HCT116 (cell line): ENCODE measurements at regions not wholly inside any gene's neighbourhood (a gene's known extent, or its start where the extent isn't known, plus 50 kb on each side); places are given as distances from the start of the nearest gene placed in this dataset.
"Not testable (repeated sequence)": the region's sequence is repeated elsewhere in the genome, so short reads cannot be mapped to it uniquely, and the experiment has no call there.

Experiments used
- ATAC-seq: fragments of 200-7000 bp; cut with Tn5 transposase; 2 replicates; pipeline ENCODE4 v1.9.1; 2020; ENCODE audit warnings: mild to moderate bottlenecking, moderate library complexity
- BruUV-seq: library from RNA; stranded (reverse); fragments of 400-500 nt; replicated peaks from 2 replicates; lab custom pipeline; 2021; lab: Mats Ljungman, UMichigan
- CTCF ChIA-PET: fragments of 300-600 bp; sonication (Branson Sonifier 250); formaldehyde crosslinking; loops from one replicate; lab custom pipeline; 2021; ENCODE audit warnings: antibody characterized with exemption; lab: Charles Lee
- POLR2A ChIA-PET: fragments of 300-600, 350-600 bp; sonication (Branson Sonifier 250); formaldehyde crosslinking; loops from one replicate; lab custom pipeline; 2021; ENCODE audit warnings: antibody characterized with exemption; lab: Charles Lee
- RAD21 ChIA-PET, 2 experiments: fragments of 300-600 bp; sonication (Branson Sonifier 250); formaldehyde crosslinking; loops; one replicate each; lab custom pipeline; 2023; ENCODE audit warnings: low total read pairs in 2 of 2; ENCODE audit not compliant: uncharacterized antibody in 2 of 2, unreplicated experiment in 2 of 2, low non-redundant PET in 1 of 2; lab: Charles Lee
- DNase-seq: peaks from one replicate; pipeline ENCODE4 v3.0.0-alpha.2; 2010; ENCODE audit warnings: low read depth, low spot score
- H2AFZ ChIP-seq: fragments of 200-600 bp; shearing (Covaris generic), sonication (generic); 2 replicates; pipeline ENCODE4 v1.6.1; 2017; ENCODE audit warnings: low read depth, mixed run types, mixed read lengths, antibody characterized with exemption, low read length; ENCODE audit not compliant: poor library complexity, severe bottlenecking
- H3K27ac ChIP-seq: 2 replicates; pipeline ENCODE4 v1.5.1; 2012; ENCODE audit warnings: low read depth, low read length
- H3K27me3 ChIP-seq: fragments of 200-600 bp; sonication (generic); 2 replicates; pipeline ENCODE4 v1.6.1; 2016; ENCODE audit warnings: mixed run types, low read length, mixed read lengths; ENCODE audit not compliant: insufficient read depth
- H3K36me3 ChIP-seq, 2 experiments: fragments of 200-500 bp in 1 of 2; fragments of 200-600 bp in 1 of 2; sonication (Bioruptor generic) in 1 of 2; sonication (generic) in 1 of 2; 2 replicates each; pipeline versions ENCODE4 v1.5.1 to v1.6.1; 2014 to 2016; ENCODE audit warnings: low read length in 2 of 2, inconsistent platforms in 1 of 2, mixed read lengths in 1 of 2, mixed run types in 1 of 2; ENCODE audit not compliant: insufficient read depth in 2 of 2, control insufficient read depth in 1 of 2
- H3K4me1 ChIP-seq, 2 experiments: fragments of 200-600 bp in 1 of 2; sonication (generic) in 1 of 2; 2 replicates each; pipeline versions ENCODE4 v1.5.1 to v1.6.1; 2012 to 2017; ENCODE audit warnings: low read length in 2 of 2, inconsistent platforms in 1 of 2, mild to moderate bottlenecking in 1 of 2, mixed read lengths in 1 of 2, mixed run types in 1 of 2, moderate library complexity in 1 of 2; ENCODE audit not compliant: insufficient read depth in 2 of 2, control insufficient read depth in 1 of 2
- H3K4me2 ChIP-seq: fragments of 200-600 bp; sonication (generic); 2 replicates; pipeline ENCODE4 v1.6.1; 2017; ENCODE audit warnings: mixed run types, low read length, mixed read lengths
- H3K4me3 ChIP-seq, 2 experiments: fragments of 200-600 bp in 1 of 2; sonication (generic) in 1 of 2; replicated peaks in 1 of 2; 2 replicates each; pipeline ENCODE4 v1.5.1; 2011 to 2016; ENCODE audit warnings: low read length in 2 of 2, control low read depth in 1 of 2, low read depth in 1 of 2, mild to moderate bottlenecking in 1 of 2, mixed read lengths in 1 of 2, mixed run types in 1 of 2
- H3K79me2 ChIP-seq: fragments of 200-600 bp; sonication (generic); 2 replicates; pipeline ENCODE4 v1.6.1; 2017; ENCODE audit warnings: mild to moderate bottlenecking, mixed run types, low read length, moderate library complexity, mixed read lengths; ENCODE audit not compliant: insufficient read depth
- H3K9ac ChIP-seq: fragments of 200-600 bp; sonication (generic); 2 replicates; pipeline ENCODE4 v1.6.1; 2016; ENCODE audit warnings: low read length, mixed read lengths
- H3K9me2 ChIP-seq: fragments of 200-600 bp; sonication (generic), shearing (Covaris generic); 2 replicates; pipeline ENCODE4 v1.6.1; 2017; ENCODE audit warnings: mixed run types, mild to moderate bottlenecking, moderate library complexity; ENCODE audit not compliant: insufficient read depth
- H3K9me3 ChIP-seq, 2 experiments: fragments of 200-500 bp in 1 of 2; fragments of 200-600 bp in 1 of 2; sonication (Bioruptor generic) in 1 of 2; sonication (generic) in 1 of 2; 2 replicates each; pipeline ENCODE4 v1.6.1; 2014 to 2017; ENCODE audit warnings: low read length in 2 of 2, mixed read lengths in 2 of 2, inconsistent platforms in 1 of 2, low read depth in 1 of 2, mild to moderate bottlenecking in 1 of 2, mixed run types in 1 of 2, moderate library complexity in 1 of 2; ENCODE audit not compliant: control insufficient read depth in 1 of 2, insufficient read depth in 1 of 2
- H4K20me1 ChIP-seq: fragments of 200-600 bp; sonication (generic), shearing (Covaris generic); 2 replicates; pipeline ENCODE4 v1.6.1; 2017; ENCODE audit warnings: mixed run types, mild to moderate bottlenecking, moderate library complexity; ENCODE audit not compliant: insufficient read depth
- CEBPB ChIP-seq: IDR thresholded peaks from 2 replicates; pipeline ENCODE4 v1.6.1; 2012; ENCODE audit warnings: low read depth
- EGR1 ChIP-seq: IDR thresholded peaks from 2 replicates; pipeline ENCODE4 v1.6.1; 2012; ENCODE audit warnings: low read depth
- ELF1 ChIP-seq: IDR thresholded peaks from 2 replicates; pipeline ENCODE4 v1.6.1; 2012; ENCODE audit warnings: low read depth, borderline replicate concordance
- EZH2 ChIP-seq: fragments of 200-600 bp; sonication (generic); IDR thresholded peaks from 2 replicates; pipeline ENCODE4 v1.6.1; 2017; ENCODE audit warnings: antibody characterized with exemption, mixed run types
- JUND ChIP-seq: IDR thresholded peaks from 2 replicates; pipeline ENCODE4 v1.6.1; 2012
- POLR2A ChIP-seq: IDR thresholded peaks from 2 replicates; pipeline ENCODE4 v1.7.0; 2011; ENCODE audit warnings: borderline replicate concordance; ENCODE audit not compliant: insufficient read depth, insufficient read length; ENCODE audit errors: extremely low read depth
- POLR2AphosphoS5 ChIP-seq: IDR thresholded peaks from 2 replicates; pipeline ENCODE4 v1.6.1; 2011; ENCODE audit warnings: mild to moderate bottlenecking, low read depth, low read length, moderate library complexity
- SIN3A ChIP-seq: IDR thresholded peaks from 2 replicates; pipeline ENCODE4 v1.6.1; 2012; ENCODE audit warnings: low read depth
- SP1 ChIP-seq: IDR thresholded peaks from 2 replicates; pipeline ENCODE4 v1.6.1; 2012; ENCODE audit warnings: low read depth
- SRF ChIP-seq: IDR thresholded peaks from 2 replicates; pipeline ENCODE4 v1.6.1; 2012; ENCODE audit warnings: low read depth
- ZFX ChIP-seq: fragments of 450-650 bp; IDR thresholded peaks from 2 replicates; pipeline ENCODE4 v1.6.1; 2017
- intact Hi-C: fragments of 100-400 bp; cut with micrococcal nuclease; formaldehyde crosslinking; loops from 2 replicates; pipeline ENCODE4 v1.10.0; 2022
- TF ChIP-seq, protein P1 (sequence below): IDR thresholded peaks from 2 replicates; pipeline ENCODE4 v1.6.1; 2011; ENCODE audit warnings: mild to moderate bottlenecking, low read length, moderate library complexity; ENCODE audit not compliant: insufficient replicate concordance; ENCODE audit errors: extremely low read depth
- TF ChIP-seq, protein P2 (sequence below), 3 experiments: fragments of 200-600 bp in 1 of 3; sonication (generic) in 1 of 3; IDR thresholded peaks in 2 of 3; conservative IDR thresholded peaks in 1 of 3; 2 replicates each; pipeline ENCODE4 v1.5.1; 2012 to 2017; ENCODE audit warnings: low read depth in 2 of 3, low read length in 2 of 3, antibody characterized with exemption in 1 of 3, borderline replicate concordance in 1 of 3, control low read depth in 1 of 3, mild to moderate bottlenecking in 1 of 3, mixed read lengths in 1 of 3, mixed run types in 1 of 3, moderate library complexity in 1 of 3; ENCODE audit not compliant: insufficient read depth in 1 of 3
- TF ChIP-seq, protein P3 (sequence below): IDR thresholded peaks from 2 replicates; pipeline ENCODE4 v1.6.1; 2012

DNA sequence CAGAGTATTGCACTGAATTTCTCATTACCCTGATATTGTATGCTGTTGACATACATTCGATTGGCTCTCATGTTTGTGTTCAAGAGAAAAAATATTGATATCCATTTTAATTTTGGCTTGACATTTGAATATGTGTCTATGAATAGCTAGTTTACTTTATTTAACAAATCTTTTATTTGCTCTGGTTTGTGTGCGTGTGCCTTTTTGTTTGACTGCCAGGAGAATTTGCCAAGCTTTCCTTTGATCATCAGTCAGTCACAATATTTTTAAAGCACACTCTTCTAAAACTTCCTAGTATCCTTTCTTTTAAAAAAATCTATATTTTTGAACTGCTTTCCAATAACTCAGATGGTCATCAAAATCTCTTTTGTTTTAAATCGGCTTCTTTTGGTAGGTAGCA is 179.3 kb upstream of the FLRT2 start:
- Histone ChIP-seq H3K79me2 (no peaks in the 10 kb centered on the region), H3K27me3 (no peaks in the 10 kb centered on the region), H4K20me1 (no peaks in the 10 kb centered on the region), H3K9me2 (no peaks in the 10 kb centered on the region), H3K27ac (no peak overlapping the region), H3K36me3 (no peaks in the 10 kb centered on the region), H3K4me2 (no peak overlapping the region), H3K4me3 (no peak overlapping the region), H3K9me3 (peaks cover 0 to 32% of the 10 kb centered on the region in 2 experiments; a peak in 2 of 4 replicates), H3K4me1 (no peaks in the 10 kb centered on the region), H3K9ac (no peak overlapping the region), H2AFZ (no peak overlapping the region)
- CTCF ChIA-PET = no interaction called here
- ATAC-seq (no peak), DNase-seq (no peak)
- intact Hi-C loops = no loop called here
- POLR2A ChIA-PET = no interaction called here
- BruUV-seq = no TSS peak
- TF ChIP-seq POLR2A (no peak), JUND (no peak), SP1 (no peak), EZH2 (no peak), CEBPB (no peak), ELF1 (no peak), POLR2AphosphoS5 (no peak), SIN3A (no peak), SRF (no peak), EGR1 (no peak), ZFX (no peak)
- TF ChIP-seq, protein P1, sequence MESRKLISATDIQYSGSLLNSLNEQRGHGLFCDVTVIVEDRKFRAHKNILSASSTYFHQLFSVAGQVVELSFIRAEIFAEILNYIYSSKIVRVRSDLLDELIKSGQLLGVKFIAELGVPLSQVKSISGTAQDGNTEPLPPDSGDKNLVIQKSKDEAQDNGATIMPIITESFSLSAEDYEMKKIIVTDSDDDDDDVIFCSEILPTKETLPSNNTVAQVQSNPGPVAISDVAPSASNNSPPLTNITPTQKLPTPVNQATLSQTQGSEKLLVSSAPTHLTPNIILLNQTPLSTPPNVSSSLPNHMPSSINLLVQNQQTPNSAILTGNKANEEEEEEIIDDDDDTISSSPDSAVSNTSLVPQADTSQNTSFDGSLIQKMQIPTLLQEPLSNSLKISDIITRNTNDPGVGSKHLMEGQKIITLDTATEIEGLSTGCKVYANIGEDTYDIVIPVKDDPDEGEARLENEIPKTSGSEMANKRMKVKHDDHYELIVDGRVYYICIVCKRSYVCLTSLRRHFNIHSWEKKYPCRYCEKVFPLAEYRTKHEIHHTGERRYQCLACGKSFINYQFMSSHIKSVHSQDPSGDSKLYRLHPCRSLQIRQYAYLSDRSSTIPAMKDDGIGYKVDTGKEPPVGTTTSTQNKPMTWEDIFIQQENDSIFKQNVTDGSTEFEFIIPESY = no peak
- TF ChIP-seq, protein P2, sequence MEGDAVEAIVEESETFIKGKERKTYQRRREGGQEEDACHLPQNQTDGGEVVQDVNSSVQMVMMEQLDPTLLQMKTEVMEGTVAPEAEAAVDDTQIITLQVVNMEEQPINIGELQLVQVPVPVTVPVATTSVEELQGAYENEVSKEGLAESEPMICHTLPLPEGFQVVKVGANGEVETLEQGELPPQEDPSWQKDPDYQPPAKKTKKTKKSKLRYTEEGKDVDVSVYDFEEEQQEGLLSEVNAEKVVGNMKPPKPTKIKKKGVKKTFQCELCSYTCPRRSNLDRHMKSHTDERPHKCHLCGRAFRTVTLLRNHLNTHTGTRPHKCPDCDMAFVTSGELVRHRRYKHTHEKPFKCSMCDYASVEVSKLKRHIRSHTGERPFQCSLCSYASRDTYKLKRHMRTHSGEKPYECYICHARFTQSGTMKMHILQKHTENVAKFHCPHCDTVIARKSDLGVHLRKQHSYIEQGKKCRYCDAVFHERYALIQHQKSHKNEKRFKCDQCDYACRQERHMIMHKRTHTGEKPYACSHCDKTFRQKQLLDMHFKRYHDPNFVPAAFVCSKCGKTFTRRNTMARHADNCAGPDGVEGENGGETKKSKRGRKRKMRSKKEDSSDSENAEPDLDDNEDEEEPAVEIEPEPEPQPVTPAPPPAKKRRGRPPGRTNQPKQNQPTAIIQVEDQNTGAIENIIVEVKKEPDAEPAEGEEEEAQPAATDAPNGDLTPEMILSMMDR (IDR thresholded peaks at IDR 0.05 in 2 of 3, conservative IDR thresholded peaks at IDR 0.05 in 1 of 3; ENCODE audit: borderline replicate concordance in 1 of 3, insufficient read depth in 1 of 3, low read depth in 2 of 3, low read length in 2 of 3) = no peak
- TF ChIP-seq, protein P3, sequence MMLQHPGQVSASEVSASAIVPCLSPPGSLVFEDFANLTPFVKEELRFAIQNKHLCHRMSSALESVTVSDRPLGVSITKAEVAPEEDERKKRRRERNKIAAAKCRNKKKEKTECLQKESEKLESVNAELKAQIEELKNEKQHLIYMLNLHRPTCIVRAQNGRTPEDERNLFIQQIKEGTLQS = no peak
- RAD21 ChIA-PET = no interaction called here

DNA sequence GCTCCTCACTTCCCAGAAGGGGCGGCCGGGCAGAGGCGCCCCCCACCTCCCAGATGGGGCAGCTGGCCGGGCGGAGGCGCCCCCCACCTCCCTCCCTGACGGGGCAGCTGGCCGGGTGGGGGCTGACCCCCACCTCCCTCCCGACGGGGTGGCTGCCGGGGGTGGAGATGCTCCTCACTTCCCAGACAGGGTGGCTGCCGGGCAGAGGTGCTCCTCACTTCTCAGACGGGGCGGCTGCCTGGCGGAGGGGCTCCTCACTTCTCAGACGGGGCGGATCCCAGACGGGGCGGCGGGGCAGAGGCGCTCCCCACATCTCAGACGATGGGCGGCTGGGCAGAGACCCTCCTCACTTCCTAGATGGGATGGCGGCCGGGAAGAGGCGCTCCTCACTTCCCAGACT is 177.4 kb upstream of the FLRT2 start:
- H4K20me1 ChIP-seq, H3K9me2 ChIP-seq, POLR2A ChIA-PET, intact Hi-C loops, BruUV-seq, H2AFZ ChIP-seq, H3K4me2 ChIP-seq, H3K27ac ChIP-seq, CTCF ChIA-PET, H3K27me3 ChIP-seq, H3K4me3 ChIP-seq, RAD21 ChIA-PET, H3K79me2 ChIP-seq, ATAC-seq, DNase-seq, H3K36me3 ChIP-seq, H3K9ac ChIP-seq, H3K4me1 ChIP-seq: not testable (repeated sequence)
- H3K9me3 ChIP-seq = peaks cover 4 to 40% of the 10 kb centered on the region in 2 experiments; a peak in 2 of 4 replicates
